ENCODE measurements at regions not wholly inside any gene's neighbourhood (a gene's known extent, or its start where the extent isn't known, plus 50 kb on each side); places are given as distances from the start of the nearest gene placed in this dataset.
"Not testable (repeated sequence)": the region's sequence is repeated elsewhere in the genome, so short reads cannot be mapped to it uniquely, and the experiment has no call there.

GRCh38 chr4:42237451-42237850 lies 85.0 kb upstream of the BEND4 start:
- Histone ChIP-seq H3K9me3 (ENCODE audit: insufficient read depth, low read depth, low read length) (no peaks in the 10 kb centered on the region), H3K27me3 (ENCODE audit: insufficient read depth, low read length, poor library complexity, severe bottlenecking) (no peaks in the 10 kb centered on the region), H3K4me1 (ENCODE audit: insufficient read depth, low read length, poor library complexity, severe bottlenecking) (no peaks in the 10 kb centered on the region), H3F3A (ENCODE audit: low read depth) (no peaks in the 10 kb centered on the region), H3K9me2 (replicated peaks; ENCODE audit: low read depth, low read length) (no peaks in the 10 kb centered on the region), H3K4me3 (ENCODE audit: low read length, poor library complexity, severe bottlenecking) (no peak overlapping the region), H4K20me1 (ENCODE audit: insufficient read depth, low read length, poor library complexity, severe bottlenecking) (no peaks in the 10 kb centered on the region), H3K9ac (ENCODE audit: low read depth, low read length, poor library complexity, severe bottlenecking) (no peak overlapping the region), H3K36me3 (ENCODE audit: insufficient read depth, low read length) (no peaks in the 10 kb centered on the region), H3K79me2 (ENCODE audit: insufficient read depth, low read length) (no peaks in the 10 kb centered on the region), H2AFZ (ENCODE audit: low read length) (no peak overlapping the region), H3K4me2 (ENCODE audit: low read depth, low read length, poor library complexity, severe bottlenecking) (no peak overlapping the region)
- TF ChIP-seq CTCF (conservative IDR thresholded peaks at IDR 0.05; ENCODE audit: low read length) (no peak), EZH2phosphoT487 (IDR thresholded peaks at IDR 0.05; ENCODE audit: borderline replicate concordance) (no peak)

GRCh38 chr4:42248972-42249371 lies 96.5 kb upstream of the BEND4 start:
- H2AFZ ChIP-seq (ENCODE audit: low read length) = no peak overlapping the region
- no peak overlapping the region for H3K9ac ChIP-seq (ENCODE audit: low read depth, low read length, poor library complexity, severe bottlenecking)
- TF ChIP-seq EZH2phosphoT487 (IDR thresholded peaks at IDR 0.05; ENCODE audit: borderline replicate concordance) = no peak

GRCh38 chr4:42252315-42252714 lies 99.9 kb upstream of the BEND4 start:
- TF ChIP-seq EZH2phosphoT487 (IDR thresholded peaks at IDR 0.05; ENCODE audit: borderline replicate concordance) = no peak
- TF ChIP-seq CTCF (conservative IDR thresholded peaks at IDR 0.05; ENCODE audit: low read length) = no peak
- no peaks in the 10 kb centered on the region for H3F3A ChIP-seq (ENCODE audit: low read depth)
- H3K4me3 ChIP-seq (ENCODE audit: low read length, poor library complexity, severe bottlenecking) = no peak overlapping the region
- H4K20me1 ChIP-seq (ENCODE audit: insufficient read depth, low read length, poor library complexity, severe bottlenecking) = no peaks in the 10 kb centered on the region
- H3K36me3 ChIP-seq (ENCODE audit: insufficient read depth, low read length) = no peaks in the 10 kb centered on the region
- H3K9ac ChIP-seq (ENCODE audit: low read depth, low read length, poor library complexity, severe bottlenecking) = no peak overlapping the region
- H3K27me3 ChIP-seq (ENCODE audit: insufficient read depth, low read length, poor library complexity, severe bottlenecking) = no peaks in the 10 kb centered on the region
- H3K4me2 ChIP-seq (ENCODE audit: low read depth, low read length, poor library complexity, severe bottlenecking) = no peak overlapping the region
- H3K4me1 ChIP-seq (ENCODE audit: insufficient read depth, low read length, poor library complexity, severe bottlenecking) = no peaks in the 10 kb centered on the region
- no peak overlapping the region for H2AFZ ChIP-seq (ENCODE audit: low read length)
- no peaks in the 10 kb centered on the region for H3K79me2 ChIP-seq (ENCODE audit: insufficient read depth, low read length)
- H3K9me3 ChIP-seq (ENCODE audit: insufficient read depth, low read depth, low read length) = no peaks in the 10 kb centered on the region
- H3K9me2 ChIP-seq (replicated peaks; ENCODE audit: low read depth, low read length) = no peaks in the 10 kb centered on the region

More at GRCh38 chr4:42248972-42249371, 96.5 kb upstream of the BEND4 start:
- no peak overlapping the region for H3K4me2 ChIP-seq (ENCODE audit: low read depth, low read length, poor library complexity, severe bottlenecking)
- no peaks in the 10 kb centered on the region for H3K36me3 ChIP-seq (ENCODE audit: insufficient read depth, low read length)
- no peak overlapping the region for H3K4me3 ChIP-seq (ENCODE audit: low read length, poor library complexity, severe bottlenecking)
- no peaks in the 10 kb centered on the region for H3K9me3 ChIP-seq (ENCODE audit: insufficient read depth, low read depth, low read length)
- no peaks in the 10 kb centered on the region for H3K9me2 ChIP-seq (replicated peaks; ENCODE audit: low read depth, low read length)
- no peaks in the 10 kb centered on the region for H3K79me2 ChIP-seq (ENCODE audit: insufficient read depth, low read length)
- H3F3A ChIP-seq (ENCODE audit: low read depth) = no peaks in the 10 kb centered on the region
- no peaks in the 10 kb centered on the region for H3K4me1 ChIP-seq (ENCODE audit: insufficient read depth, low read length, poor library complexity, severe bottlenecking)
- no peaks in the 10 kb centered on the region for H3K27me3 ChIP-seq (ENCODE audit: insufficient read depth, low read length, poor library complexity, severe bottlenecking)
- H4K20me1 ChIP-seq (ENCODE audit: insufficient read depth, low read length, poor library complexity, severe bottlenecking) = no peaks in the 10 kb centered on the region

- not testable (repeated sequence) for H3K4me3 ChIP-seq (ENCODE audit: low read length, poor library complexity, severe bottlenecking); H3K9ac ChIP-seq (ENCODE audit: low read depth, low read length, poor library complexity, severe bottlenecking); H2AFZ ChIP-seq (ENCODE audit: low read length); H3K9me3 ChIP-seq (ENCODE audit: insufficient read depth, low read depth, low read length); H3K27me3 ChIP-seq (ENCODE audit: insufficient read depth, low read length, poor library complexity, severe bottlenecking); H3F3A ChIP-seq (ENCODE audit: low read depth); H4K20me1 ChIP-seq (ENCODE audit: insufficient read depth, low read length, poor library complexity, severe bottlenecking); H3K36me3 ChIP-seq (ENCODE audit: insufficient read depth, low read length); H3K79me2 ChIP-seq (ENCODE audit: insufficient read depth, low read length); H3K4me1 ChIP-seq (ENCODE audit: insufficient read depth, low read length, poor library complexity, severe bottlenecking); H3K4me2 ChIP-seq (ENCODE audit: low read depth, low read length, poor library complexity, severe bottlenecking); H3K9me2 ChIP-seq (replicated peaks; ENCODE audit: low read depth, low read length)
These were observed 105.2 kb upstream of the BEND4 start for GRCh38 chr4:42257645-42258044.
